Fibroblast of mammary gland (primary cell): ENCODE measurements at regions not wholly inside any gene's neighbourhood (a gene's known extent, or its start where the extent isn't known, plus 50 kb on each side); places are given as distances from the start of the nearest gene placed in this dataset.

Source experiments
- DNase-seq: peaks from one replicate; pipeline ENCODE4 v3.0.0-alpha.2; 2010; ENCODE audit warnings: low read depth
- H3K4me3 ChIP-seq: 2 replicates; pipeline ENCODE4 v1.5.1; 2011; ENCODE audit warnings: low read depth, mild to moderate bottlenecking, low read length, moderate library complexity; ENCODE audit not compliant: control insufficient read depth
- TF ChIP-seq, protein P1 (sequence below): conservative IDR thresholded peaks from 2 replicates; pipeline ENCODE4 v1.5.1; 2011; ENCODE audit warnings: low read depth, low read length, inconsistent platforms; ENCODE audit not compliant: control insufficient read depth, insufficient read depth

DNA sequence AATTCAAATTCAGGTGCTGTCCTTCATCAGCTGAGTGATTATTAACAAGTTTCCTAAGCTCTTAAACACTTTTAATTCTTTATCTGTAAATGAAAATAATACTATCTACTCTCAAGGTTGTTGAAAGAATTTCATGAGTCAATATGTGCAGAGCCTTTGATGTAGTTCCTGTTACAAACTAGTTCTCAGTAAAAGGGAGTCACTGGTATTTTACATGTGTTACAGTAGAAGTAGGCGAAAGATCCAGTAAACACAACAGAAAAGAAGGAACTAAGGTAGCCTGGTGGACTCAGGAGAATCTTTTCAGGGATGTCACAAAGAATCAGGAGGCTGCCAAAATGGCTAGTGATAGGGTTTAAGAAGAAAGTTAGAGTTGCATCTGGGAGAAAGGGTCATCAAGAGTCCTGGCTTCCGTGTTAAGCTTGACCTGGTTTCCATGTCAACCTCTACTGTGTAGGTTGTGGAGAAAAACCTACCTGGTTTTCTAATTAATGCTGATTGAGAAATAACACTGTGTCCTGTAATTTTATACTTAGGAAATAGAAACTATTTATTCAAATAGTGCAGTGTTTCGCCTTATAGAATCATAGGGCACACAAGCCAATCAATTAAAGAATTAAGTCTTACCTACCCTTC, 58.3 kb upstream of the TRIB2 start:
- TF ChIP-seq, protein P1, sequence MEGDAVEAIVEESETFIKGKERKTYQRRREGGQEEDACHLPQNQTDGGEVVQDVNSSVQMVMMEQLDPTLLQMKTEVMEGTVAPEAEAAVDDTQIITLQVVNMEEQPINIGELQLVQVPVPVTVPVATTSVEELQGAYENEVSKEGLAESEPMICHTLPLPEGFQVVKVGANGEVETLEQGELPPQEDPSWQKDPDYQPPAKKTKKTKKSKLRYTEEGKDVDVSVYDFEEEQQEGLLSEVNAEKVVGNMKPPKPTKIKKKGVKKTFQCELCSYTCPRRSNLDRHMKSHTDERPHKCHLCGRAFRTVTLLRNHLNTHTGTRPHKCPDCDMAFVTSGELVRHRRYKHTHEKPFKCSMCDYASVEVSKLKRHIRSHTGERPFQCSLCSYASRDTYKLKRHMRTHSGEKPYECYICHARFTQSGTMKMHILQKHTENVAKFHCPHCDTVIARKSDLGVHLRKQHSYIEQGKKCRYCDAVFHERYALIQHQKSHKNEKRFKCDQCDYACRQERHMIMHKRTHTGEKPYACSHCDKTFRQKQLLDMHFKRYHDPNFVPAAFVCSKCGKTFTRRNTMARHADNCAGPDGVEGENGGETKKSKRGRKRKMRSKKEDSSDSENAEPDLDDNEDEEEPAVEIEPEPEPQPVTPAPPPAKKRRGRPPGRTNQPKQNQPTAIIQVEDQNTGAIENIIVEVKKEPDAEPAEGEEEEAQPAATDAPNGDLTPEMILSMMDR, result no peak
- DNase-seq, result no peak
- no peak overlapping the region for H3K4me3 ChIP-seq

DNA sequence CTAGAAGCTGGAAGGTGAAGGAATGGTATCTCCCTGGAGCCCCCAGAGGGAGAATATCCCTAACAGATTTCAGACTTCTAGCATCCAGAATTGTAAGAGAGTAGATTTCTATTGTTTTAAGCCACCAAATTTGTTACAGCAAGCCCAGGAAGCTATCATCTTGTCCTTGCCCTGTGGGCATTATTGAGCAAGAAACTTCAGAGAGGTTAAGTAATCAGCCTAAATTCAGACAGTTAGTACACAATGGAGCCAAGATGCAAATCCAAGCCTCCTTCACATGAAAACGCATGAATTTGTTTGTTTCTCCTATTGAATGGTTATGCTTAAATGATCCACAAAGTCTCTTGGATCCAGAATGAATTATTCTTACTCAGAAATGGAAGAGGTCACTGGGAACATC, 55.2 kb upstream of the TRIB2 start:
- no peak overlapping the region for H3K4me3 ChIP-seq
- no peak for DNase-seq
- TF ChIP-seq, protein P1, result no peak

DNA sequence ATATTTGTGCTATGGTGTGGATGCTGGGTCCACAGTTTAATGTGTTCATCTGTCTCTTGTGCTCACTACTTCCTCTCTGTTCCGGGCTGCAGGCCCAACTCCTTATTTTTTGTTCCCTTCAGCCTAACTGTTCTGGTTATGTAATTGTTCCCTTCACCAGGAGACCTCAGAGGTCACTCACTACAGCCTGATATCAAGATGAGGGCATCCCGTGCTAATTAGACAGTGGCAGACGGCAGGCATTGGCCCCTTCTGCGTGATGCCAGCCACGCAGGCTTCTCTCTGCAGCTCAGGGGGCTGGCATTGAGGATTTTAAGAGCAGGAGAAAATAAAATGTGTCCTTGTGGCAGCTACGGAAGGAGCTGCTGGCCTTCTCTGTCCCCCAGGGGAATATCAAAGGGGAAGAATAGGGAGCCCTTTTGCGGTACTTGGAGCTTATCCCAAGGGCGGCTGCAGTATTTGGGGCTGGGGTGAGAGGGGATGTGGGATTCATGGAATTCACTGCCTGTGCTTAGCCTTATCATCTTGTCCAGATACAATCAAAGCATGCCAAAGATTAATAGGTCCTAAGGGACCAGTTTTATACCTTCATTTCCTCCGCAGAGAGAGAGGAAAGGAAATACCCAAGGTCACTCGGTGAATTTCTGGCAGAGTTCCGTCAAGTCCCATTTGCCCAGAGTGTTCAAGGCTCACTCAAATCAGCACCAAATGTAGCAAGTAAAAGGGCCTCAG, 53.3 kb upstream of the TRIB2 start:
- no peak overlapping the region for H3K4me3 ChIP-seq
- no peak for DNase-seq
- TF ChIP-seq, protein P1, result no peak

DNA sequence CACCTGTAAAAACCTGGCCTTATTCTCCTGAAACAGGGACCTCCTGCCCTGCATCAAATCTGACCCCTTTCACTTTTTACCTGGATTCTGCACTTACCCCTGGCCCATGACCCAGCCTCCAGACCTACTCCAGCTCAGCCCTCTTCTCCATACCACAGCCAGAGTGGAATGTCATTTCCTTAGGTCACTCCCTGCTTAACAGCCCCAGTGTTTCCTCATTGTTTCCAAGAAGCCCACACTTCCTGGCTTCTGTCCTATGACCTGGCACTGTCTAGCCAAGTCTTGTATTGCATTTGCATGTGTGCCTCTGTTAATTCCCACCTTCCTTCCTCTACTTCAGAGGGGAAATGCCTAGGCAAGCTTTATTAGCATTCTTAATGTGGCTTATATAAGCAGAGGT, 51.4 kb upstream of the TRIB2 start:
- no peak overlapping the region for H3K4me3 ChIP-seq
- TF ChIP-seq, protein P1, result no peak
- no peak for DNase-seq

DNA sequence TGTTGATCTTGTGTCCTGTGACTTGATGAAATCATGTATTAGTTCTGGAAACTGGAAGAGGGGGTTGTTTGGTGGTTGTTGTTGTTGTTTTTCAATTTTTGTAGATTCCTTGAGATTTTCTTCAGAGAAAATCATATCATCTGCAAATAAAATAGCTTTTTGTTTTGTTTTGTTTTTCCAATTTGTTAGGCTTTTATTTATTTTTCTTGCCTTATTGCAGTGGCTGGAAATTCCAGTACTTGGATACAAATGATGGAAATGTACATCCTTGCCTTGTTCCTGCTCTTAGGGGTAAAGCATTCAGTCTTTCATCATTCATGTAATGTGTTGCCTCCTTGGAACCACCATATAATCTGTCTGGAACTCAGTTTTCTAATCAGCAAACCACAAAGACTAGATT, 50.3 kb upstream of the TRIB2 start:
- H3K4me3 ChIP-seq, result no peak overlapping the region
- TF ChIP-seq, protein P1, result no peak

More for the DNA sequence above, 50.3 kb upstream of the TRIB2 start:
- DNase-seq, result no peak
